Peyer's patch (tissue), 4 donors: ENCODE measurements at regions not wholly inside any gene's neighbourhood (a gene's known extent, or its start where the extent isn't known, plus 50 kb on each side); places are given as distances from the start of the nearest gene placed in this dataset.

Source experiments
- POLR2A ChIP-seq, 2 donors: fragments of 450-650 bp; IDR thresholded peaks; one replicate each; pipeline ENCODE4 v1.5.1; 2017; ENCODE audit warnings: antibody characterized with exemption in 2 of 2, mild to moderate bottlenecking in 2 of 2, moderate library complexity in 2 of 2
- TF ChIP-seq, protein P1 (sequence below), 6 experiments: fragments of 450-650 bp in 4 of 6; fragments of 200-600 bp in 2 of 6; sonication (generic) in 1 of 6; IDR thresholded peaks; one replicate each; pipeline ENCODE4 v1.5.1; 2017 to 2019; ENCODE audit warnings: antibody characterized with exemption in 6 of 6, mild to moderate bottlenecking in 3 of 6, moderate library complexity in 1 of 6

DNA sequence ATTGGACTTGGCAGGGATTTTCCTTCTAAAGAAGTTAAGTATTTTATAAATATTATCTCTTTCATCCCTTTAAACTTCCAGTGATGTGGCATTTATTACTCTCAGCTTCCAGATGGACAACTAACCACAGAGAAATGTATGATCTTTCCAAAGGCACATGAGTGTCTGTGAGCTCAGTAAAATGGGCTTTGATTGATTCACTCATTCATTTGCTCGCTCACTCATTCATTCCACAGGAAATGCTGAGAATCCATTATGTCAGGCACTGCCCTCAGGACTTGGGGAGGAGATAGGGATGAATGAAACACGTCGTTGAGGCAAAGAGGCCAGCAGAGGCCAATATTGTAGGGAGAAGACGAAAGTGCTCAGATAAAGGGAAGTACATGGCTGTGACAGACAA is 359.3 kb downstream of the EFNB2 start:
- TF ChIP-seq, protein P1, sequence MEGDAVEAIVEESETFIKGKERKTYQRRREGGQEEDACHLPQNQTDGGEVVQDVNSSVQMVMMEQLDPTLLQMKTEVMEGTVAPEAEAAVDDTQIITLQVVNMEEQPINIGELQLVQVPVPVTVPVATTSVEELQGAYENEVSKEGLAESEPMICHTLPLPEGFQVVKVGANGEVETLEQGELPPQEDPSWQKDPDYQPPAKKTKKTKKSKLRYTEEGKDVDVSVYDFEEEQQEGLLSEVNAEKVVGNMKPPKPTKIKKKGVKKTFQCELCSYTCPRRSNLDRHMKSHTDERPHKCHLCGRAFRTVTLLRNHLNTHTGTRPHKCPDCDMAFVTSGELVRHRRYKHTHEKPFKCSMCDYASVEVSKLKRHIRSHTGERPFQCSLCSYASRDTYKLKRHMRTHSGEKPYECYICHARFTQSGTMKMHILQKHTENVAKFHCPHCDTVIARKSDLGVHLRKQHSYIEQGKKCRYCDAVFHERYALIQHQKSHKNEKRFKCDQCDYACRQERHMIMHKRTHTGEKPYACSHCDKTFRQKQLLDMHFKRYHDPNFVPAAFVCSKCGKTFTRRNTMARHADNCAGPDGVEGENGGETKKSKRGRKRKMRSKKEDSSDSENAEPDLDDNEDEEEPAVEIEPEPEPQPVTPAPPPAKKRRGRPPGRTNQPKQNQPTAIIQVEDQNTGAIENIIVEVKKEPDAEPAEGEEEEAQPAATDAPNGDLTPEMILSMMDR (IDR thresholded peaks at IDR 0.05): no peak
- no peak for TF ChIP-seq POLR2A (IDR thresholded peaks at IDR 0.05)
